SK-N-SH (cell line): ENCODE measurements at regions not wholly inside any gene's neighbourhood (a gene's known extent, or its start where the extent isn't known, plus 50 kb on each side); places are given as distances from the start of the nearest gene placed in this dataset.

Source experiments
- CTCF ChIA-PET: fragments of 300-600, 350-600 bp; formaldehyde crosslinking; extraction: SDS; loops from one replicate; lab custom pipeline; 2021; lab: Yijun Ruan, JAX
- POLR2A ChIA-PET: fragments of 350-600 bp; sonication (Branson Sonifier 250); formaldehyde crosslinking; extraction: SDS; loops from one replicate; lab custom pipeline; 2020; ENCODE audit warnings: antibody characterized with exemption, inconsistent platforms; lab: Yijun Ruan, JAX
- DNase-seq: peaks from one replicate; pipeline ENCODE4 v3.0.0; 2012
- H2AFZ ChIP-seq: fragments of 200-600 bp; sonication (generic); 2 replicates; pipeline ENCODE4 v1.8.1; 2016; ENCODE audit warnings: antibody characterized with exemption, mild to moderate bottlenecking, low read depth
- H3F3A ChIP-seq: fragments of 200-600 bp; sonication (generic); replicated peaks from 2 replicates; pipeline ENCODE3; 2016; ENCODE audit warnings: antibody characterized with exemption, mild to moderate bottlenecking; ENCODE audit not compliant: insufficient read depth
- H3K27ac ChIP-seq, 2 experiments: fragments of 200-500 bp in 1 of 2; fragments of 200-600 bp in 1 of 2; sonication (Bioruptor generic) in 1 of 2; sonication (generic), shearing (Covaris generic) in 1 of 2; 2 replicates each; pipeline versions ENCODE4 v1.5.1 to v1.6.1; 2014 to 2016; ENCODE audit warnings: low read depth in 2 of 2, inconsistent platforms in 1 of 2, low read length in 1 of 2, mild to moderate bottlenecking in 1 of 2, mixed read lengths in 1 of 2
- H3K27me3 ChIP-seq: fragments of 200-600 bp; sonication (generic), shearing (Covaris generic); 2 replicates; pipeline ENCODE4 v1.6.1; 2016; ENCODE audit warnings: mixed run types; ENCODE audit not compliant: insufficient read depth
- H3K36me3 ChIP-seq, 2 experiments: fragments of 200-500 bp in 1 of 2; fragments of 200-600 bp in 1 of 2; sonication (Bioruptor generic) in 1 of 2; sonication (generic) in 1 of 2; replicated peaks in 1 of 2; 2 replicates each; pipeline versions ENCODE3 to v1.5.1; 2014 to 2016; ENCODE audit warnings: low read length in 1 of 2, mild to moderate bottlenecking in 1 of 2; ENCODE audit not compliant: insufficient read depth in 2 of 2, control insufficient read depth in 1 of 2
- H3K4me1 ChIP-seq, 2 experiments: fragments of 200-500 bp in 1 of 2; fragments of 200-600 bp in 1 of 2; sonication (Bioruptor generic) in 1 of 2; sonication (generic), shearing (Covaris generic) in 1 of 2; 2 replicates each; pipeline versions ENCODE4 v1.5.1 to v1.6.1; 2014 to 2016; ENCODE audit warnings: low read depth in 1 of 2, low read length in 1 of 2, mixed run types in 1 of 2; ENCODE audit not compliant: insufficient read depth in 2 of 2, control insufficient read depth in 1 of 2
- H3K4me2 ChIP-seq: fragments of 200-600 bp; sonication (generic), shearing (Covaris generic); 2 replicates; pipeline ENCODE4 v1.6.1; 2017; ENCODE audit warnings: mixed run types
- H3K4me3 ChIP-seq, 2 experiments: fragments of 200-500 bp in 1 of 2; fragments of 200-600 bp in 1 of 2; sonication (Bioruptor generic) in 1 of 2; sonication (generic), shearing (Covaris generic) in 1 of 2; 2 replicates each; pipeline versions ENCODE4 v1.5.1 to v1.8.1; 2014 to 2016; ENCODE audit warnings: low read depth in 2 of 2, inconsistent platforms in 1 of 2, low read length in 1 of 2, mild to moderate bottlenecking in 1 of 2, mixed read lengths in 1 of 2, moderate library complexity in 1 of 2
- H3K79me2 ChIP-seq: fragments of 200-600 bp; sonication (generic); 2 replicates; pipeline ENCODE4 v1.8.1; 2017; ENCODE audit warnings: mild to moderate bottlenecking; ENCODE audit not compliant: insufficient read depth
- H3K9ac ChIP-seq: fragments of 200-600 bp; sonication (generic); 2 replicates; pipeline ENCODE4 v1.6.1; 2017; ENCODE audit warnings: mixed run types
- H3K9me2 ChIP-seq: fragments of 200-600 bp; sonication (generic); 2 replicates; pipeline ENCODE4 v1.6.1; 2017; ENCODE audit warnings: mixed run types
- H3K9me3 ChIP-seq: fragments of 200-600 bp; sonication (generic); 2 replicates; pipeline ENCODE4 v1.6.1; 2017; ENCODE audit warnings: mixed run types, mild to moderate bottlenecking, moderate library complexity
- H4K20me1 ChIP-seq: fragments of 200-600 bp; sonication (generic); 2 replicates; pipeline ENCODE4 v1.6.1; 2017; ENCODE audit warnings: mild to moderate bottlenecking, mixed run types; ENCODE audit not compliant: insufficient read depth
- CTCF ChIP-seq: fragments of 200-600 bp; sonication (generic); IDR thresholded peaks from 2 replicates; pipeline ENCODE4 v1.6.1; 2017; ENCODE audit warnings: antibody characterized with exemption, mild to moderate bottlenecking, moderate library complexity
- ELF1 ChIP-seq: IDR thresholded peaks from 2 replicates; pipeline ENCODE4 v1.4.0; 2012
- FOSL2 ChIP-seq: IDR thresholded peaks from 2 replicates; pipeline ENCODE4 v1.4.0; 2012; ENCODE audit warnings: low read depth, mild to moderate bottlenecking, moderate library complexity, borderline replicate concordance
- FOXJ3 ChIP-seq: sonication (generic); formaldehyde crosslinking; IDR thresholded peaks from 2 replicates; pipeline ENCODE4 v1.5.1; 2020; ENCODE audit warnings: mild to moderate bottlenecking, missing genetic modification reagents
- FOXM1 ChIP-seq: IDR thresholded peaks from 2 replicates; pipeline ENCODE4 v1.4.0; 2012; ENCODE audit warnings: low read depth, mild to moderate bottlenecking
- IRF3 ChIP-seq: fragments of 150-350 bp; IDR thresholded peaks from 2 replicates; pipeline ENCODE4 v1.6.1; 2016; ENCODE audit warnings: mild to moderate bottlenecking, low read depth, low read length
- MAX ChIP-seq: IDR thresholded peaks from 2 replicates; pipeline ENCODE4 v1.4.0; 2012; ENCODE audit warnings: low read depth
- MEF2A ChIP-seq: IDR thresholded peaks from 2 replicates; pipeline ENCODE4 v1.4.0; 2012; ENCODE audit warnings: low read depth, borderline replicate concordance
- NRF1 ChIP-seq: IDR thresholded peaks from 2 replicates; pipeline ENCODE4 v1.6.1; 2012; ENCODE audit warnings: low read depth, mild to moderate bottlenecking, low read length
- RCOR1 ChIP-seq: fragments of 150-350 bp; IDR thresholded peaks from 2 replicates; pipeline ENCODE4 v1.6.1; 2017; ENCODE audit warnings: antibody characterized with exemption, low read length
- SMC3 ChIP-seq: IDR thresholded peaks from 2 replicates; pipeline ENCODE4 v1.6.1; 2012; ENCODE audit warnings: low read depth, low read length, improper control_type of control experiment
- TAF1 ChIP-seq: IDR thresholded peaks from 2 replicates; pipeline ENCODE4 v1.6.1; 2012; ENCODE audit warnings: low read depth, mild to moderate bottlenecking, low read length, moderate library complexity, borderline replicate concordance
- TCF12 ChIP-seq: IDR thresholded peaks from 2 replicates; pipeline ENCODE4 v1.4.0; 2012
- USF1 ChIP-seq: IDR thresholded peaks from 2 replicates; pipeline ENCODE4 v1.4.0; 2012; ENCODE audit warnings: low read depth, borderline replicate concordance
- USF2 ChIP-seq: fragments of 150-350 bp; IDR thresholded peaks from 2 replicates; pipeline ENCODE4 v1.6.1; 2017; ENCODE audit warnings: antibody characterized with exemption, low read length, low read depth, borderline replicate concordance
- ZBTB33 ChIP-seq: IDR thresholded peaks from 2 replicates; pipeline ENCODE4 v1.4.0; 2012; ENCODE audit warnings: low read depth, borderline replicate concordance
- WGBS: methylation state at CpG from one replicate; pipeline ENCODE4 v1.1.6; 2017; ENCODE audit warnings: low lambda C conversion rate; 5-methylcytosine and 5-hydroxymethylcytosine counted together

GRCh38 chr2:226413498-226414130 lies 386.0 kb downstream of the IRS1 start:
- 0 out of 2 replicates have a peak overlapping the region, but pooled peaks have one; percentile 22 for H2AFZ ChIP-seq

GRCh38 chr2:226411727-226412360 lies 387.8 kb downstream of the IRS1 start:
- Histone ChIP-seq H3F3A (no peaks in the 10 kb centered on the region), H3K79me2 (no peaks in the 10 kb centered on the region), H3K9ac (no peak overlapping the region), H3K9me2 (no peaks in the 10 kb centered on the region), H2AFZ (peak overlapping the region; percentile 0; the same call in 1 of the 2 replicates), H3K36me3 (no peaks in the 10 kb centered on the region), H3K27ac (no peak overlapping the region), H3K9me3 (no peaks in the 10 kb centered on the region), H3K4me3 (no peak overlapping the region), H4K20me1 (no peaks in the 10 kb centered on the region), H3K4me1 (peaks cover 0 to 7% of the 10 kb centered on the region in 2 experiments; a peak in 1 of 4 replicates), H3K27me3 (no peaks in the 10 kb centered on the region), H3K4me2 (no peak overlapping the region)
- DNase-seq: no peak
- WGBS: 21% methylated on average over 4 of the region's 4 CpGs
- ChIA-PET CTCF (no interaction called here), POLR2A (no interaction called here)
- TF ChIP-seq MAX (no peak), FOXM1 (no peak), FOXJ3 (CRISPR knock-in tag) (no peak), RCOR1 (no peak), TAF1 (no peak), ELF1 (no peak), TCF12 (peak; percentile 39; the same call in 1 of the 2 replicates), IRF3 (no peak), FOSL2 (peak; percentile 37; the same call in 1 of the 2 replicates), CTCF (no peak), SMC3 (no peak), USF2 (no peak), MEF2A (no peak), ZBTB33 (no peak), NRF1 (no peak)

More at GRCh38 chr2:226413498-226414130, 386.0 kb downstream of the IRS1 start:
- no peaks in the 10 kb centered on the region for H4K20me1 ChIP-seq
- ChIA-PET POLR2A (no interaction called here), CTCF (no interaction called here)
- H3K9me3 ChIP-seq: no peaks in the 10 kb centered on the region
- H3K4me3 ChIP-seq: no peak overlapping the region
- no peaks in the 10 kb centered on the region for H3K27me3 ChIP-seq
- no peak for DNase-seq
- no peak for TF ChIP-seq USF1
- no peaks in the 10 kb centered on the region for H3F3A ChIP-seq
- H3K4me2 ChIP-seq: no peak overlapping the region
- no peak overlapping the region for H3K27ac ChIP-seq
- no peaks in the 10 kb centered on the region for H3K79me2 ChIP-seq
- 18% methylated on average over 2 of the region's 2 CpGs for WGBS
- H3K9ac ChIP-seq: no peak overlapping the region
- H3K36me3 ChIP-seq: no peaks in the 10 kb centered on the region
- H3K9me2 ChIP-seq: no peaks in the 10 kb centered on the region
- H3K4me1 ChIP-seq: peaks cover 0 to 7% of the 10 kb centered on the region in 2 experiments; a peak in 1 of 4 replicates
